ENCODE measurements at regions not wholly inside any gene's neighbourhood (a gene's known extent, or its start where the extent isn't known, plus 50 kb on each side); places are given as distances from the start of the nearest gene placed in this dataset.

- Histone ChIP-seq H3K9me3 (ENCODE audit: control insufficient read depth, insufficient read depth, low read length) (no peaks in the 10 kb centered on the region), H3K4me3 (ENCODE audit: low read depth, low read length) (no peak overlapping the region), H3K27me3 (ENCODE audit: control insufficient read depth, insufficient read depth, low read length) (peaks cover 36% of the 10 kb centered on the region), H3K27ac (ENCODE audit: low read depth, low read length) (no peak overlapping the region)
- POLR2A ChIA-PET, result no interaction called here
- no peak for DNase-seq (ENCODE audit: low read depth, low spot score)
- no peak for TF ChIP-seq CTCF (IDR thresholded peaks at IDR 0.05; ENCODE audit: low read depth, low read length)
- CTCF ChIA-PET, result no interaction called here
Observed at GRCh38 chr2:120496235-120496634, 150.3 kb downstream of the INHBB start.

GRCh38 chr2:120496759-120497158 lies 150.8 kb downstream of the INHBB start:
- no peak for TF ChIP-seq CTCF (IDR thresholded peaks at IDR 0.05; ENCODE audit: low read depth, low read length)
- ChIA-PET CTCF (no interaction called here), POLR2A (no interaction called here)
- Histone ChIP-seq H3K27me3 (ENCODE audit: control insufficient read depth, insufficient read depth, low read length) (peaks cover 34% of the 10 kb centered on the region), H3K27ac (ENCODE audit: low read depth, low read length) (no peak overlapping the region), H3K9me3 (ENCODE audit: control insufficient read depth, insufficient read depth, low read length) (no peaks in the 10 kb centered on the region), H3K4me3 (ENCODE audit: low read depth, low read length) (no peak overlapping the region)
- DNase-seq (ENCODE audit: low read depth, low spot score), result no peak

GRCh38 chr2:120497261-120497977 lies 151.5 kb downstream of the INHBB start:
- POLR2A ChIA-PET, result no interaction called here
- no peak for DNase-seq (ENCODE audit: low read depth, low spot score)
- no peak overlapping the region for H3K27ac ChIP-seq (ENCODE audit: low read depth, low read length)
- peaks cover 38% of the 10 kb centered on the region for H3K27me3 ChIP-seq (ENCODE audit: control insufficient read depth, insufficient read depth, low read length)
- no peaks in the 10 kb centered on the region for H3K9me3 ChIP-seq (ENCODE audit: control insufficient read depth, insufficient read depth, low read length)
- CTCF ChIA-PET, result interaction anchor here (1.5 kb wide), 1 partner anchor 24 kb away, joined by 5 read pairs; no protein-coding TSS in a partner anchor
- TF ChIP-seq CTCF (IDR thresholded peaks at IDR 0.05; ENCODE audit: low read depth, low read length), result no peak
- H3K4me3 ChIP-seq (ENCODE audit: low read depth, low read length), result no peak overlapping the region

GRCh38 chr2:120498121-120498520 lies 152.2 kb downstream of the INHBB start:
- Histone ChIP-seq H3K9me3 (ENCODE audit: control insufficient read depth, insufficient read depth, low read length) (no peaks in the 10 kb centered on the region), H3K27me3 (ENCODE audit: control insufficient read depth, insufficient read depth, low read length) (peaks cover 38% of the 10 kb centered on the region), H3K4me3 (ENCODE audit: low read depth, low read length) (no peak overlapping the region), H3K27ac (ENCODE audit: low read depth, low read length) (no peak overlapping the region)
- DNase-seq (ENCODE audit: low read depth, low spot score), result no peak
- CTCF ChIA-PET, result interaction anchor here (1.0 to 1.5 kb wide), 2 partner anchors 23 to 178 kb away, joined by 5 read pairs; no protein-coding TSS in a partner anchor
- no peak for TF ChIP-seq CTCF (IDR thresholded peaks at IDR 0.05; ENCODE audit: low read depth, low read length)
- POLR2A ChIA-PET, result no interaction called here

- TF ChIP-seq CTCF (IDR thresholded peaks at IDR 0.05; ENCODE audit: low read depth, low read length), result no peak
- no peak for DNase-seq (ENCODE audit: low read depth, low spot score)
- Histone ChIP-seq H3K27me3 (ENCODE audit: control insufficient read depth, insufficient read depth, low read length) (peaks cover 38% of the 10 kb centered on the region), H3K9me3 (ENCODE audit: control insufficient read depth, insufficient read depth, low read length) (no peaks in the 10 kb centered on the region; the same call in 1 of the 2 replicates), H3K27ac (ENCODE audit: low read depth, low read length) (no peak overlapping the region), H3K4me3 (ENCODE audit: low read depth, low read length) (no peak overlapping the region)
- ChIA-PET POLR2A (no interaction called here), CTCF (interaction anchor here (1.0 to 1.5 kb wide), 2 partner anchors 23 to 177 kb away, joined by 5 read pairs; no protein-coding TSS in a partner anchor)
Observed at GRCh38 chr2:120498576-120499394, 152.8 kb downstream of the INHBB start.

Data from AG04450 (cell line).